ENCODE measurements at regions not wholly inside any gene's neighbourhood (a gene's known extent, or its start where the extent isn't known, plus 50 kb on each side); places are given as distances from the start of the nearest gene placed in this dataset.

GRCh38 chr6:147892476-147892875, 384.0 kb downstream of the SAMD5 start:
- no peak for DNase-seq
- intact Hi-C loops (cut with DNase I): no loop called here

- DNase-seq: no peak
- intact Hi-C loops (cut with DNase I): no loop called here
These were observed 386.8 kb downstream of the SAMD5 start for GRCh38 chr6:147895272-147895671.

- DNase-seq: no peak
- intact Hi-C loops (cut with DNase I): no loop called here
These were observed 391.8 kb downstream of the SAMD5 start for GRCh38 chr6:147900247-147900830.

- DNase-seq: no peak
- intact Hi-C loops (cut with DNase I): no loop called here
These were observed 394.8 kb downstream of the SAMD5 start for GRCh38 chr6:147903321-147903720.

- no peak for DNase-seq
- intact Hi-C loops (cut with DNase I): no loop called here
These were observed 395.4 kb downstream of the SAMD5 start for GRCh38 chr6:147903931-147904330.

GRCh38 chr6:147904416-147904815, 395.9 kb downstream of the SAMD5 start:
- no peak for DNase-seq
- intact Hi-C loops (cut with DNase I): no loop called here

- intact Hi-C loops (cut with DNase I): no loop called here
- DNase-seq: no peak
These were observed 397.2 kb downstream of the SAMD5 start for GRCh38 chr6:147905711-147906110.

- intact Hi-C loops (cut with DNase I): no loop called here
These were observed 397.9 kb downstream of the SAMD5 start for GRCh38 chr6:147906361-147906760.

GRCh38 chr6:147909640-147910039, 401.1 kb downstream of the SAMD5 start:
- DNase-seq: no peak
- intact Hi-C loops (cut with DNase I): no loop called here

More at GRCh38 chr6:147906361-147906760, 397.9 kb downstream of the SAMD5 start:
- DNase-seq: no peak

GRCh38 chr6:147910281-147910680, 401.8 kb downstream of the SAMD5 start:
- DNase-seq: no peak
- intact Hi-C loops (cut with DNase I): no loop called here

GRCh38 chr6:147911057-147911456, 402.6 kb downstream of the SAMD5 start:
- DNase-seq: no peak
- intact Hi-C loops (cut with DNase I): no loop called here

GRCh38 chr6:147911686-147912085, 403.2 kb downstream of the SAMD5 start:
- no peak for DNase-seq
- intact Hi-C loops (cut with DNase I): no loop called here

GRCh38 chr6:147922799-147923198, 414.3 kb downstream of the SAMD5 start:
- intact Hi-C loops (cut with DNase I): no loop called here
- no peak for DNase-seq

- DNase-seq: no peak
- intact Hi-C loops (cut with DNase I): no loop called here
These were observed 416.1 kb downstream of the SAMD5 start for GRCh38 chr6:147924598-147924997.

GRCh38 chr6:147925826-147926225, 416.8 kb upstream of the SASH1 start:
- no peak for DNase-seq
- intact Hi-C loops (cut with DNase I): no loop called here

GRCh38 chr6:147930745-147931144, 411.9 kb upstream of the SASH1 start:
- DNase-seq: no peak
- intact Hi-C loops (cut with DNase I): no loop called here

- no peak for DNase-seq
- intact Hi-C loops (cut with DNase I): no loop called here
These were observed 409.4 kb upstream of the SASH1 start for GRCh38 chr6:147933224-147933623.

- DNase-seq: no peak
- intact Hi-C loops (cut with DNase I): no loop called here
These were observed 407.0 kb upstream of the SASH1 start for GRCh38 chr6:147935656-147936055.

GRCh38 chr6:147936703-147937470, 405.8 kb upstream of the SASH1 start:
- DNase-seq: no peak
- intact Hi-C loops (cut with DNase I): no loop called here

GRCh38 chr6:147941143-147941542, 401.5 kb upstream of the SASH1 start:
- DNase-seq: no peak
- intact Hi-C loops (cut with DNase I): no loop called here

GRCh38 chr6:147942363-147942762, 400.3 kb upstream of the SASH1 start:
- intact Hi-C loops (cut with DNase I): no loop called here
- DNase-seq: no peak

GRCh38 chr6:147944122-147944521, 398.5 kb upstream of the SASH1 start:
- intact Hi-C loops (cut with DNase I): no loop called here
- no peak for DNase-seq

Data from posterior cingulate gyrus (tissue), 11 donors.